DND-41 (cell line): ENCODE measurements at regions not wholly inside any gene's neighbourhood (a gene's known extent, or its start where the extent isn't known, plus 50 kb on each side); places are given as distances from the start of the nearest gene placed in this dataset.

Experiments
- EZH2 ChIP-seq: IDR thresholded peaks from 3 replicates; pipeline ENCODE4 v1.6.1; 2012; ENCODE audit warnings: borderline replicate concordance, low read depth, mild to moderate bottlenecking, moderate library complexity, low read length, inconsistent platforms; ENCODE audit not compliant: severe bottlenecking
- TF ChIP-seq, protein P1 (sequence below): IDR thresholded peaks from 2 replicates; pipeline ENCODE4 v1.5.1; 2012; ENCODE audit warnings: borderline replicate concordance, low read length, moderate library complexity, mild to moderate bottlenecking; ENCODE audit not compliant: poor library complexity, severe bottlenecking; ENCODE audit errors: extremely low read depth

DNA sequence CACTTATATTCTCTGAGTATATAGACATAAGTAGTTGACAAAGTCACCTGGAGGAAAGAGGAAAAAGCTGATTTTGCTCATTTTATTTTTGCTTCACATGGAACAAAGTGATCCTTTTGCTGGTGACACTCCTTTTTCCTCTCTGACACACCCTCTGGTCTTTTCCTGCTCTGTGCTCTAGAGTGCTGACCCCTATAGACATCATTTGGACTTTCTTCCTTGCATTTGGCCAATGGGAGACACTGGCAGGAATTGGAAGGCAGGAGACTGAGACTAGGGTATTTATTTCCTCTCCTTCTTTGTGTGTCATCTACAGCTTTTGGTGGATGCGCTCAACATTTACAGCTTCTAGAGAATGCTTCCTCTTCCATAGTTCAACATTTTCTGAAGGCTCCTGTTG is 1078.1 kb downstream of the SORCS1 start:
- TF ChIP-seq, protein P1, sequence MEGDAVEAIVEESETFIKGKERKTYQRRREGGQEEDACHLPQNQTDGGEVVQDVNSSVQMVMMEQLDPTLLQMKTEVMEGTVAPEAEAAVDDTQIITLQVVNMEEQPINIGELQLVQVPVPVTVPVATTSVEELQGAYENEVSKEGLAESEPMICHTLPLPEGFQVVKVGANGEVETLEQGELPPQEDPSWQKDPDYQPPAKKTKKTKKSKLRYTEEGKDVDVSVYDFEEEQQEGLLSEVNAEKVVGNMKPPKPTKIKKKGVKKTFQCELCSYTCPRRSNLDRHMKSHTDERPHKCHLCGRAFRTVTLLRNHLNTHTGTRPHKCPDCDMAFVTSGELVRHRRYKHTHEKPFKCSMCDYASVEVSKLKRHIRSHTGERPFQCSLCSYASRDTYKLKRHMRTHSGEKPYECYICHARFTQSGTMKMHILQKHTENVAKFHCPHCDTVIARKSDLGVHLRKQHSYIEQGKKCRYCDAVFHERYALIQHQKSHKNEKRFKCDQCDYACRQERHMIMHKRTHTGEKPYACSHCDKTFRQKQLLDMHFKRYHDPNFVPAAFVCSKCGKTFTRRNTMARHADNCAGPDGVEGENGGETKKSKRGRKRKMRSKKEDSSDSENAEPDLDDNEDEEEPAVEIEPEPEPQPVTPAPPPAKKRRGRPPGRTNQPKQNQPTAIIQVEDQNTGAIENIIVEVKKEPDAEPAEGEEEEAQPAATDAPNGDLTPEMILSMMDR = no peak
- no peak for TF ChIP-seq EZH2
